ENCODE measurements at regions not wholly inside any gene's neighbourhood (a gene's known extent, or its start where the extent isn't known, plus 50 kb on each side); places are given as distances from the start of the nearest gene placed in this dataset.

- H3K4me3 Mint-ChIP-seq: no peak overlapping the region
- no peak overlapping the region for H3K27ac Mint-ChIP-seq (ENCODE audit: unreplicated experiment)
- H3K27me3 Mint-ChIP-seq (ENCODE audit: low read depth): no peaks in the 10 kb centered on the region
- H3K4me1 Mint-ChIP-seq: no peaks in the 10 kb centered on the region
- TF ChIP-seq CTCF (conservative IDR thresholded peaks at IDR 0.05): no peak
- H3K9me3 Mint-ChIP-seq: no peaks in the 10 kb centered on the region
- no peaks in the 10 kb centered on the region for H3K36me3 Mint-ChIP-seq (ENCODE audit: low read depth)
- DNase-seq (ENCODE audit: low read depth, low spot score): no peak
Observed at GRCh38 chr1:87673748-87674147, 345.1 kb downstream of the LMO4 start.

- Mint-ChIP-seq H3K4me1 (no peaks in the 10 kb centered on the region), H3K4me3 (no peak overlapping the region), H3K36me3 (ENCODE audit: low read depth) (no peaks in the 10 kb centered on the region), H3K27ac (ENCODE audit: unreplicated experiment) (no peak overlapping the region), H3K27me3 (ENCODE audit: low read depth) (no peaks in the 10 kb centered on the region), H3K9me3 (no peaks in the 10 kb centered on the region)
- no peak for DNase-seq (ENCODE audit: low read depth, low spot score)
- TF ChIP-seq CTCF (conservative IDR thresholded peaks at IDR 0.05): no peak
Observed at GRCh38 chr1:87674791-87675190, 346.1 kb downstream of the LMO4 start.

GRCh38 chr1:87678266-87678665, 349.6 kb downstream of the LMO4 start:
- Mint-ChIP-seq H3K9me3 (no peaks in the 10 kb centered on the region), H3K4me3 (no peak overlapping the region), H3K36me3 (ENCODE audit: low read depth) (no peaks in the 10 kb centered on the region), H3K27me3 (ENCODE audit: low read depth) (no peaks in the 10 kb centered on the region), H3K27ac (ENCODE audit: unreplicated experiment) (no peak overlapping the region), H3K4me1 (peaks cover 7% of the 10 kb centered on the region)
- DNase-seq (ENCODE audit: low read depth, low spot score): no peak
- TF ChIP-seq CTCF (conservative IDR thresholded peaks at IDR 0.05): no peak

GRCh38 chr1:87682565-87682964, 353.9 kb downstream of the LMO4 start:
- Mint-ChIP-seq H3K27ac (ENCODE audit: unreplicated experiment) (no peak overlapping the region), H3K36me3 (ENCODE audit: low read depth) (no peaks in the 10 kb centered on the region), H3K4me3 (no peak overlapping the region), H3K9me3 (no peaks in the 10 kb centered on the region), H3K27me3 (ENCODE audit: low read depth) (no peaks in the 10 kb centered on the region), H3K4me1 (peaks cover 44% of the 10 kb centered on the region)
- no peak for DNase-seq (ENCODE audit: low read depth, low spot score)
- no peak for TF ChIP-seq CTCF (conservative IDR thresholded peaks at IDR 0.05)

- no peak for TF ChIP-seq CTCF (conservative IDR thresholded peaks at IDR 0.05)
- H3K27ac Mint-ChIP-seq (ENCODE audit: unreplicated experiment): no peak overlapping the region
- no peak overlapping the region for H3K4me3 Mint-ChIP-seq
- H3K27me3 Mint-ChIP-seq (ENCODE audit: low read depth): no peaks in the 10 kb centered on the region
- H3K9me3 Mint-ChIP-seq: no peaks in the 10 kb centered on the region
- no peak for DNase-seq (ENCODE audit: low read depth, low spot score)
- peaks cover 44% of the 10 kb centered on the region for H3K4me1 Mint-ChIP-seq
- no peaks in the 10 kb centered on the region for H3K36me3 Mint-ChIP-seq (ENCODE audit: low read depth)
Observed at GRCh38 chr1:87683196-87683956, 354.7 kb downstream of the LMO4 start.
